Endodermal cell (in vitro differentiated cells): ENCODE measurements at regions not wholly inside any gene's neighbourhood (a gene's known extent, or its start where the extent isn't known, plus 50 kb on each side); places are given as distances from the start of the nearest gene placed in this dataset.
"Not testable (repeated sequence)": the region's sequence is repeated elsewhere in the genome, so short reads cannot be mapped to it uniquely, and the experiment has no call there.

Experiments
- DNase-seq: peaks from one replicate; pipeline ENCODE4 v3.0.0-alpha.2; 2017
- H3K27ac ChIP-seq: 2 replicates; pipeline ENCODE4 v1.5.1; 2013; ENCODE audit warnings: mild to moderate bottlenecking, low read depth, low read length, moderate library complexity
- H3K27me3 ChIP-seq: 2 replicates; pipeline ENCODE4 v1.6.1; 2013; ENCODE audit warnings: mild to moderate bottlenecking, low read length, moderate library complexity; ENCODE audit not compliant: insufficient read depth, control insufficient read depth, poor library complexity, severe bottlenecking
- H3K36me3 ChIP-seq: 2 replicates; pipeline ENCODE4 v1.7.0; 2013; ENCODE audit warnings: mild to moderate bottlenecking, low read length, moderate library complexity; ENCODE audit not compliant: control insufficient read depth, insufficient read depth
- H3K4me1 ChIP-seq: one replicate; pipeline ENCODE4 v1.7.0; 2013; ENCODE audit warnings: low read length; ENCODE audit not compliant: control insufficient read depth, insufficient read depth
- H3K4me3 ChIP-seq: 2 replicates; pipeline ENCODE4 v1.5.1; 2013; ENCODE audit warnings: mild to moderate bottlenecking, low read length, moderate library complexity
- H3K9ac ChIP-seq: 2 replicates; pipeline ENCODE4 v1.6.1; 2013; ENCODE audit warnings: mild to moderate bottlenecking, low read length, moderate library complexity; ENCODE audit not compliant: poor library complexity, severe bottlenecking; ENCODE audit errors: extremely low read depth
- H3K9me3 ChIP-seq: 2 replicates; pipeline ENCODE4 v1.6.1; 2013; ENCODE audit warnings: mild to moderate bottlenecking, low read length, moderate library complexity; ENCODE audit not compliant: control insufficient read depth
- H3K27ac Mint-ChIP-seq: 2 replicates; pipeline ENCODE4 v1.8.0; 2020; ENCODE audit warnings: mixed read lengths
- H3K27me3 Mint-ChIP-seq: 2 replicates; pipeline ENCODE4 v1.8.0; 2021; ENCODE audit warnings: mild to moderate bottlenecking, mixed read lengths; ENCODE audit not compliant: insufficient read depth
- H3K36me3 Mint-ChIP-seq: 2 replicates; pipeline ENCODE4 v1.8.0; 2020; ENCODE audit warnings: low read depth, mixed read lengths
- H3K4me1 Mint-ChIP-seq: 2 replicates; pipeline ENCODE4 v1.8.0; 2020; ENCODE audit warnings: mixed read lengths
- H3K4me3 Mint-ChIP-seq: 2 replicates; pipeline ENCODE4 v1.8.0; 2020; ENCODE audit warnings: mild to moderate bottlenecking, moderate library complexity, mixed read lengths
- H3K9me3 Mint-ChIP-seq: 2 replicates; pipeline ENCODE4 v1.8.0; 2020; ENCODE audit warnings: mild to moderate bottlenecking, mixed read lengths
- WGBS, 2 experiments: methylation state at CpG; one replicate each; pipeline versions ENCODE4 v1.1.5 to v1.1.7; 2013; ENCODE audit warnings: missing lambda C conversion rate in 2 of 2, mixed read lengths in 1 of 2; ENCODE audit not compliant: insufficient coverage in 1 of 2, insufficient read length in 1 of 2; 5-methylcytosine and 5-hydroxymethylcytosine counted together

- not testable (repeated sequence) for H3K4me1 ChIP-seq, H3K4me3 Mint-ChIP-seq, H3K27me3 Mint-ChIP-seq, H3K36me3 Mint-ChIP-seq, H3K27ac ChIP-seq, H3K27ac Mint-ChIP-seq, H3K9me3 ChIP-seq, DNase-seq, H3K27me3 ChIP-seq, H3K36me3 ChIP-seq, H3K9ac ChIP-seq, H3K4me3 ChIP-seq
- H3K4me1 Mint-ChIP-seq, result peaks cover 25% of the 10 kb centered on the region
- H3K9me3 Mint-ChIP-seq, result peaks cover 12% of the 10 kb centered on the region
Observed at GRCh38 chr7:76760546-76761220, 133.6 kb upstream of the POMZP3 start.

- not testable (repeated sequence) for H3K27me3 ChIP-seq, H3K27ac ChIP-seq, H3K4me3 ChIP-seq, H3K9me3 ChIP-seq, H3K27me3 Mint-ChIP-seq, H3K27ac Mint-ChIP-seq, H3K36me3 Mint-ChIP-seq, H3K9me3 Mint-ChIP-seq, H3K4me1 ChIP-seq, H3K9ac ChIP-seq, H3K36me3 ChIP-seq, H3K4me1 Mint-ChIP-seq, H3K4me3 Mint-ChIP-seq, DNase-seq
- 60 to 88% methylated on average over 3 to 4 of the region's 4 CpGs for WGBS, 2 experiments
Observed at GRCh38 chr7:76739538-76739937, 112.5 kb upstream of the POMZP3 start.

GRCh38 chr7:76736724-76737123, 109.6 kb upstream of the POMZP3 start:
- WGBS, 2 experiments, result no CpG with 5 or more reads among the region's 2 CpGs
- DNase-seq, result not testable (repeated sequence)

GRCh38 chr7:76736091-76736490, 109.0 kb upstream of the POMZP3 start:
- not testable (repeated sequence) for H3K36me3 ChIP-seq, H3K9me3 Mint-ChIP-seq, H3K4me3 ChIP-seq, H3K27ac ChIP-seq, H3K4me1 Mint-ChIP-seq, H3K9ac ChIP-seq, H3K36me3 Mint-ChIP-seq, H3K27me3 Mint-ChIP-seq, H3K27me3 ChIP-seq, H3K4me3 Mint-ChIP-seq, DNase-seq, H3K9me3 ChIP-seq, H3K27ac Mint-ChIP-seq, H3K4me1 ChIP-seq
- 100% methylated on average over 1 of the region's 1 CpG; no CpG with 5 or more reads in 1 of the 2 experiments for WGBS, 2 experiments

More at GRCh38 chr7:76736724-76737123, 109.6 kb upstream of the POMZP3 start:
- H3K27ac Mint-ChIP-seq, H3K4me3 ChIP-seq, H3K4me3 Mint-ChIP-seq, H3K36me3 ChIP-seq, H3K9me3 ChIP-seq, H3K9me3 Mint-ChIP-seq, H3K4me1 ChIP-seq, H3K4me1 Mint-ChIP-seq, H3K36me3 Mint-ChIP-seq, H3K27me3 ChIP-seq, H3K9ac ChIP-seq, H3K27me3 Mint-ChIP-seq, H3K27ac ChIP-seq: not testable (repeated sequence)

- H3K4me3 Mint-ChIP-seq, H3K4me1 Mint-ChIP-seq, H3K36me3 Mint-ChIP-seq, H3K9me3 ChIP-seq, H3K4me1 ChIP-seq, H3K36me3 ChIP-seq, H3K27ac Mint-ChIP-seq, H3K27ac ChIP-seq, H3K27me3 Mint-ChIP-seq, DNase-seq, H3K9me3 Mint-ChIP-seq, H3K27me3 ChIP-seq, H3K9ac ChIP-seq, H3K4me3 ChIP-seq: not testable (repeated sequence)
- no CpG with 5 or more reads among the region's 1 CpG for WGBS, 2 experiments
Observed at GRCh38 chr7:76735668-76736067, 108.6 kb upstream of the POMZP3 start.

GRCh38 chr7:76728571-76728974, 101.5 kb upstream of the POMZP3 start:
- H3K27ac ChIP-seq, H3K36me3 ChIP-seq, H3K4me3 ChIP-seq, H3K36me3 Mint-ChIP-seq, H3K4me1 ChIP-seq, H3K27me3 Mint-ChIP-seq, H3K4me1 Mint-ChIP-seq, H3K9ac ChIP-seq, H3K27me3 ChIP-seq: not testable (repeated sequence)
- peak overlapping the region; percentile 97 for H3K27ac Mint-ChIP-seq
- H3K4me3 Mint-ChIP-seq, result peak overlapping the region; percentile 72
- peaks cover 11% of the 10 kb centered on the region for H3K9me3 ChIP-seq
- 78% methylated on average over 20 of the region's 23 CpGs; no CpG with 5 or more reads in 1 of the 2 experiments for WGBS, 2 experiments
- DNase-seq, result peak; percentile 64
- peaks cover 34% of the 10 kb centered on the region for H3K9me3 Mint-ChIP-seq

- not testable (repeated sequence) for H3K27ac Mint-ChIP-seq, H3K9ac ChIP-seq, H3K27ac ChIP-seq, H3K27me3 ChIP-seq, H3K36me3 ChIP-seq, DNase-seq, H3K4me3 Mint-ChIP-seq, H3K4me1 ChIP-seq, H3K4me1 Mint-ChIP-seq, H3K27me3 Mint-ChIP-seq
- H3K9me3 ChIP-seq, result peaks cover 14% of the 10 kb centered on the region
- WGBS, 2 experiments, result 100% methylated on average over 1 of the region's 3 CpGs; no CpG with 5 or more reads in 1 of the 2 experiments
- H3K36me3 Mint-ChIP-seq, result peaks cover 15% of the 10 kb centered on the region
- H3K4me3 ChIP-seq, result peak overlapping the region; percentile 69
- peaks cover 31% of the 10 kb centered on the region for H3K9me3 Mint-ChIP-seq
Observed at GRCh38 chr7:76723928-76724327, 96.8 kb upstream of the POMZP3 start.
